Uterus (tissue), 3 donors: ENCODE measurements at regions not wholly inside any gene's neighbourhood (a gene's known extent, or its start where the extent isn't known, plus 50 kb on each side); places are given as distances from the start of the nearest gene placed in this dataset.

Experiments used
- DNase-seq, 2 donors: peaks; one replicate each; pipeline ENCODE4 v3.0.0-alpha.2; 2019 to 2020
- H3K27ac ChIP-seq, 2 donors: fragments of 200-600 bp; sonication (generic); 1 replicate in 1 of 2; 2 replicates in 1 of 2; pipeline ENCODE4 v1.5.1; 2016 to 2018
- H3K27me3 ChIP-seq, 2 donors: fragments of 200-600 bp; sonication (generic); one replicate each; pipeline ENCODE4 v1.5.1; 2018 to 2019; ENCODE audit warnings: control low read depth in 1 of 2
- H3K36me3 ChIP-seq, 2 donors: fragments of 200-600 bp; sonication (generic); one replicate each; pipeline ENCODE4 v1.5.1; 2019; ENCODE audit warnings: control low read depth in 1 of 2
- H3K4me1 ChIP-seq, 2 donors: fragments of 200-600 bp; sonication (generic); one replicate each; pipeline ENCODE4 v1.5.1; 2018 to 2019; ENCODE audit warnings: control low read depth in 1 of 2
- H3K4me3 ChIP-seq, 2 donors: fragments of 200-600 bp; sonication (generic); 1 replicate in 1 of 2; 2 replicates in 1 of 2; pipeline ENCODE4 v1.5.1; 2018 to 2019; ENCODE audit warnings: mild to moderate bottlenecking in 1 of 2
- H3K9me3 ChIP-seq, 2 donors: fragments of 200-600 bp; sonication (generic); one replicate each; pipeline ENCODE4 v1.5.1; 2019; ENCODE audit warnings: control low read depth in 1 of 2
- POLR2A ChIP-seq, 2 donors: fragments of 450-650 bp; IDR thresholded peaks; one replicate each; pipeline ENCODE4 v1.6.1; 2016; ENCODE audit warnings: antibody characterized with exemption in 2 of 2, mild to moderate bottlenecking in 1 of 2, moderate library complexity in 1 of 2
- intact Hi-C: fragments of 100-400 bp; cut with DNase I; formaldehyde crosslinking; loops from one replicate; pipeline ENCODE4 v1.15.1; 2023; ENCODE audit warnings: low total_unique reads
- TF ChIP-seq, protein P1 (sequence below), 4 experiments: fragments of 200-600 bp in 2 of 4; fragments of 450-650 bp in 2 of 4; sonication (generic) in 2 of 4; IDR thresholded peaks; one replicate each; pipeline ENCODE4 v1.5.1; 2016 to 2019; ENCODE audit warnings: antibody characterized with exemption in 4 of 4, mild to moderate bottlenecking in 2 of 4, moderate library complexity in 1 of 4
- donor health status: DM: yes; HTN: yes; CAD: no.

DNA sequence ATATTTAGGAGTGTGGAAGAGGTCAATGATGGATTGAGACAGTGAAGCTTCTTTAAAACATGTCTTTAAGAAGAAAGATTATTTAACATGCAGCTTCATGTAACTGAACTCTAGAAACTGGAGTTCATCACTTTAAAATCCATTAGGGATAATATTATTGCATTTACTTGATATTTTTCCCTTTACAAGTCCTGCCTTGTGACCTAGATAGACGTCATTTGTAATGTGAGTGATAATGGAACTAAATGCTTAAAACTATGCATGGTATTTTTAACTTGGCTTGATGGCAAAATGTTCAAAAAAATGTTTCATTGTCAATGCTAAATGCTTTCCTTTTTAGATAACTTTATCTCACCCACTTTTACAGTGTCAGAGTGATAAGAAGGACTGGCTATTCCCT lies 723.7 kb downstream of the RWDD3 start:
- H3K27ac ChIP-seq = no peak overlapping the region

DNA sequence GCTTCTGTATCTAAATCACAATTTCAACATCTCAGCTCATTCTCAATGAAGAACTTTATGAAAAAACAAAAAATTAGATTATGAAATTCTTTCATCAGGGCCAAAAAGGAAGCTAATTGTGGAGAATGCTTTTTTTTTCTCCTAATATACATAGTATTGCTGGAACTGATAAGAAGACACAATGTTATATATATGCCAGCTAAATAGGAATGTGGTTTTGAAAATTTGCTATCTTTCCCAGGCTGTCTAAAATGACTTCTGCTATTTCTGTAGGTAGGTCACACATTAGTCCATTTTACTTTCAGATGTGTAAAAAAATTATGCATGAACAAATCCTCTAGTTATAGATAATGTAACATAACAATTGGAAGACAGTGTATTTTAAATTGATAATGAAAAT lies 732.9 kb downstream of the RWDD3 start:
- Histone ChIP-seq H3K9me3 (no peaks in the 10 kb centered on the region), H3K27ac (no peak overlapping the region), H3K4me1 (no peaks in the 10 kb centered on the region), H3K4me3 (no peak overlapping the region), H3K36me3 (no peaks in the 10 kb centered on the region), H3K27me3 (no peaks in the 10 kb centered on the region)
- no peak for DNase-seq
- TF ChIP-seq, protein P1, sequence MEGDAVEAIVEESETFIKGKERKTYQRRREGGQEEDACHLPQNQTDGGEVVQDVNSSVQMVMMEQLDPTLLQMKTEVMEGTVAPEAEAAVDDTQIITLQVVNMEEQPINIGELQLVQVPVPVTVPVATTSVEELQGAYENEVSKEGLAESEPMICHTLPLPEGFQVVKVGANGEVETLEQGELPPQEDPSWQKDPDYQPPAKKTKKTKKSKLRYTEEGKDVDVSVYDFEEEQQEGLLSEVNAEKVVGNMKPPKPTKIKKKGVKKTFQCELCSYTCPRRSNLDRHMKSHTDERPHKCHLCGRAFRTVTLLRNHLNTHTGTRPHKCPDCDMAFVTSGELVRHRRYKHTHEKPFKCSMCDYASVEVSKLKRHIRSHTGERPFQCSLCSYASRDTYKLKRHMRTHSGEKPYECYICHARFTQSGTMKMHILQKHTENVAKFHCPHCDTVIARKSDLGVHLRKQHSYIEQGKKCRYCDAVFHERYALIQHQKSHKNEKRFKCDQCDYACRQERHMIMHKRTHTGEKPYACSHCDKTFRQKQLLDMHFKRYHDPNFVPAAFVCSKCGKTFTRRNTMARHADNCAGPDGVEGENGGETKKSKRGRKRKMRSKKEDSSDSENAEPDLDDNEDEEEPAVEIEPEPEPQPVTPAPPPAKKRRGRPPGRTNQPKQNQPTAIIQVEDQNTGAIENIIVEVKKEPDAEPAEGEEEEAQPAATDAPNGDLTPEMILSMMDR (IDR thresholded peaks at IDR 0.05) = no peak
- no peak for TF ChIP-seq POLR2A (IDR thresholded peaks at IDR 0.05)
- intact Hi-C loops = no loop called here

More for the DNA sequence above, 723.7 kb downstream of the RWDD3 start:
- H3K36me3 ChIP-seq = no peaks in the 10 kb centered on the region
- H3K4me3 ChIP-seq = no peak overlapping the region
- H3K9me3 ChIP-seq = no peaks in the 10 kb centered on the region
- intact Hi-C loops = no loop called here
- H3K4me1 ChIP-seq = no peaks in the 10 kb centered on the region
- no peaks in the 10 kb centered on the region for H3K27me3 ChIP-seq
- TF ChIP-seq POLR2A (IDR thresholded peaks at IDR 0.05) = no peak
- DNase-seq = no peak

DNA sequence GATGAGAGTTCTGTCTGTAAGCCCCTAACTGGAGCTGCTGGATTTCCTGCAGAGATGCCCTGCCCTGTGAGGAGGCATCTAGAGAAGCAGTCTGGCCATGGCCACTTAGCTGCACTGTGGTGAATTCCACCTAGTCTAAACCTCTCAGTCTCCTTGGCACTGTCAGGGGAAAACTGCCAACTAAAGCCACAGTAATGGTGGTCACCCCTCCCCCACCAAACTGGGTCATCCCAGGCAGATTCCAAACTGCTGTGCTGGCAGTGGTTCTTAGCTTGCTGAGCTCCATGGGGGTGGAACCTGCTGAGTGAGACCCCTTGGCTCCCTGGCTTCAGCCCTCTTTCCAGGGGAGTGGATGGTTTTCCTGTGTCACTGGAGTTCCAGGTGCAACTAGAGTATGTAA lies 740.6 kb downstream of the RWDD3 start:
- Histone ChIP-seq H3K36me3 (no peaks in the 10 kb centered on the region), H3K27ac (no peak overlapping the region), H3K27me3 (no peaks in the 10 kb centered on the region), H3K9me3 (no peaks in the 10 kb centered on the region), H3K4me3 (no peak overlapping the region), H3K4me1 (no peaks in the 10 kb centered on the region)
- intact Hi-C loops = no loop called here
- TF ChIP-seq POLR2A (IDR thresholded peaks at IDR 0.05) = no peak
- TF ChIP-seq, protein P1 (IDR thresholded peaks at IDR 0.05) = no peak
- no peak for DNase-seq

DNA sequence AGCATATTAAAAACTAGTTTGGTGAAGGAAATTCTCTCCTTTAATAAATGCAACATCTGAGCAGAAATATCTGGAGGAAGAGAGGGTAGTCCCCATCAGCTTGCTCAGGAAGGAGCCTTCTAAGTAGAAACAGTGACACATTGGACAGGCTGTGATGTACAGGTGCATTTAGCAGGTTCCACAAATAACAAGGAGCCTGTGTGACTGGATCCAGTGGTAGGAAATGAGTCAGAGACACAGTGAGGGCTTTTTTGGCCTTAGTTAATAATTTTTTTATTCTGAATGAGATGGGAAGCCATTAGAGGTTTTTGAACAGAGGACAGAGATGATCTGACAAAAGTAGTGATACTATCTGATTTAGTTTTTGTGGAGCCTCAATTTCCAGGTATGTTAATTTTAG lies 738.9 kb upstream of the PTBP2 start:
- H3K4me3 ChIP-seq = no peak overlapping the region
- H3K4me1 ChIP-seq = no peaks in the 10 kb centered on the region
- no peak for DNase-seq
- no peaks in the 10 kb centered on the region for H3K27me3 ChIP-seq
- no peak for TF ChIP-seq POLR2A (IDR thresholded peaks at IDR 0.05)
- no peak overlapping the region for H3K27ac ChIP-seq
- no peaks in the 10 kb centered on the region for H3K9me3 ChIP-seq
- intact Hi-C loops = no loop called here
- H3K36me3 ChIP-seq = no peaks in the 10 kb centered on the region

DNA sequence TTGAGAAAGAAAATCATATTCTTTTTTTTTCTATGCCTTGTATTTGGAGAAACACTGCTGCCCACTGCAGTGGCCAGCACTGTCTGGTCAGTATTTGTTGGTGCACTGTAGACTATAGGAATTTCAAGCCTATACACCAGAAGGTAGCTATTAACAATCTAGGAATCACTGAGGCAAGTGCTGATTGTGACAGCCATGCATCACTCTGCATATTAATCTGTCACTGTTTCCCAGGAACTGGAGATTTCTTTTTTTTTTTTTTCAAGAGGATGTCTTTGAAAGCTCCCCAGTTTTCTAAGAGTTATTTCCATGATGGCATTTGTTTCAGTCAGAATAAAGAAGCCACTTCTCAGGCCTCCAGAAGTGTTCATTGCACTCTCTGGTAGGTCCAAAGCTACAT lies 737.8 kb upstream of the PTBP2 start:
- H3K36me3 ChIP-seq = no peaks in the 10 kb centered on the region
- TF ChIP-seq, protein P1 (IDR thresholded peaks at IDR 0.05) = no peak
- TF ChIP-seq POLR2A (IDR thresholded peaks at IDR 0.05) = no peak
- no peak overlapping the region for H3K4me3 ChIP-seq
- H3K27me3 ChIP-seq = no peaks in the 10 kb centered on the region
- intact Hi-C loops = no loop called here
- no peaks in the 10 kb centered on the region for H3K9me3 ChIP-seq
- no peaks in the 10 kb centered on the region for H3K4me1 ChIP-seq
- no peak overlapping the region for H3K27ac ChIP-seq
- no peak for DNase-seq

DNA sequence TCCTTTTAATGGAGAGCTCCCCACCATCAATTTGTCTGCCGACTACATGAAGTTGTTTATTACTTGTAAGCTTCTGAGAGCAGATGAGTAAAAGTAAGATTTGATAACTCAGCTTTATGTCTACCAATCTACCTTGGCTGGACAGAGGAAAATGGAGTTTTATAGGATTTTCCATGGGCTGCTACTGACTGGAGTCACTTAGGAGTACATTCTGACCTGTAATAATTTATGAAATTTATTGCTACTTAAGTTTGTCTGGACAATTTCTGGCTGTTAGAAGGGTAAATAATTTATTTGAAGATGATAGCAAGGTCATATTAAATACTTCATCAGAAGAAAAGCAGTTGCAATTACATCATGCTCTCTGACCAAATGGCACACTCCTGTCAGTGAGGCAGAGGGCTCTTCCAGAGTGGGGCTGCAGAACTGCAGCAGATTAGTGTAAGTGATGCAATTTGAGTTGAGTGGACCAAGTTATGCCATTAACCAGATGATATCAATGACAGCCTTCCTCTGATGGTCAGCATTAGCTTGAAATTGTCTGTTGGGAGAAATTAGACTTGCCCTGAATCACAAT lies 736.7 kb upstream of the PTBP2 start:
- Histone ChIP-seq H3K4me1 (no peaks in the 10 kb centered on the region), H3K9me3 (no peaks in the 10 kb centered on the region), H3K27ac (no peak overlapping the region), H3K4me3 (no peak overlapping the region), H3K36me3 (no peaks in the 10 kb centered on the region), H3K27me3 (no peaks in the 10 kb centered on the region)
- no peak for TF ChIP-seq POLR2A (IDR thresholded peaks at IDR 0.05)
- TF ChIP-seq, protein P1 (IDR thresholded peaks at IDR 0.05) = no peak
- intact Hi-C loops = no loop called here
- DNase-seq = no peak
